AG08395 (cell line): ENCODE measurements at regions not wholly inside any gene's neighbourhood (a gene's known extent, or its start where the extent isn't known, plus 50 kb on each side); places are given as distances from the start of the nearest gene placed in this dataset.

Source experiments
- DNase-seq: peaks from one replicate; pipeline ENCODE4 v3.0.0; 2012; ENCODE audit warnings: mixed read lengths, low spot score

- DNase-seq: no peak
These were observed 235.6 kb upstream of the KLF6 start for GRCh38 chr10:4020631-4021030.

- no peak for DNase-seq
These were observed 233.1 kb upstream of the KLF6 start for GRCh38 chr10:4018054-4018511.

GRCh38 chr10:4017336-4017735 lies 232.3 kb upstream of the KLF6 start:
- DNase-seq: no peak

- no peak for DNase-seq
These were observed 231.3 kb upstream of the KLF6 start for GRCh38 chr10:4016214-4016740.

GRCh38 chr10:4013651-4014121 lies 228.7 kb upstream of the KLF6 start:
- DNase-seq: no peak

- no peak for DNase-seq
These were observed 227.8 kb upstream of the KLF6 start for GRCh38 chr10:4012848-4013247.

GRCh38 chr10:4011136-4011812 lies 226.3 kb upstream of the KLF6 start:
- no peak for DNase-seq

- no peak for DNase-seq
These were observed 223.8 kb upstream of the KLF6 start for GRCh38 chr10:4008676-4009382.

GRCh38 chr10:4007771-4008170 lies 222.8 kb upstream of the KLF6 start:
- DNase-seq: no peak

GRCh38 chr10:4006858-4007257 lies 221.8 kb upstream of the KLF6 start:
- DNase-seq: no peak

- no peak for DNase-seq
These were observed 221.0 kb upstream of the KLF6 start for GRCh38 chr10:4006051-4006450.

- no peak for DNase-seq
These were observed 220.0 kb upstream of the KLF6 start for GRCh38 chr10:4004990-4005389.

GRCh38 chr10:4004144-4004543 lies 219.1 kb upstream of the KLF6 start:
- DNase-seq: no peak

- DNase-seq: no peak
These were observed 218.5 kb upstream of the KLF6 start for GRCh38 chr10:4003348-4003973.

- DNase-seq: no peak
These were observed 216.8 kb upstream of the KLF6 start for GRCh38 chr10:4001811-4002210.

- no peak for DNase-seq
These were observed 214.6 kb upstream of the KLF6 start for GRCh38 chr10:3999642-4000041.

GRCh38 chr10:3996697-3997096 lies 211.7 kb upstream of the KLF6 start:
- DNase-seq: no peak

GRCh38 chr10:3995302-3996210 lies 210.5 kb upstream of the KLF6 start:
- DNase-seq: peak; percentile 34

- no peak for DNase-seq
These were observed 207.6 kb upstream of the KLF6 start for GRCh38 chr10:3992382-3993178.

GRCh38 chr10:3990307-3990706 lies 205.3 kb upstream of the KLF6 start:
- DNase-seq: no peak
